ENCODE measurements at regions not wholly inside any gene's neighbourhood (a gene's known extent, or its start where the extent isn't known, plus 50 kb on each side); places are given as distances from the start of the nearest gene placed in this dataset.
"Not testable (repeated sequence)": the region's sequence is repeated elsewhere in the genome, so short reads cannot be mapped to it uniquely, and the experiment has no call there.

DNA sequence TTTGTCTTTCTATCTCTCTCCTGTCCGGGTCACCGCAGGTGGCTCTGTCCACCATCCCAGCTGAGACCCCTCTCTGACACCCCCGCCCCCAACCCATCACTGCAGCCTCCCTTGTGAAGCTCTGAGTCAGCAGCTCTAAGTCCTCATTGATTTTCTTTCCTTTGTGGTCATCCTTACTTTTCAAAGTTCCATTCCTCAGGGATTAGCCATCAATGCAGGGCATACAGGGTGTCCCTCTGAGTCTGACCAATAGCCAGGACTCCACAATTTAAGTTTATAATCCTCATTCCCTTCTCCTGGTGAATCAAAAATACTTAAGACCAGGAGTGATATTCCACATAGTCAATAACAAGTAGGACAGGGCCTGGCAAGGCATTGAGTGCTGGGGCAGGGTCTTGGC lies 333.3 kb upstream of the CNR1 start:
- no peak for DNase-seq

DNA sequence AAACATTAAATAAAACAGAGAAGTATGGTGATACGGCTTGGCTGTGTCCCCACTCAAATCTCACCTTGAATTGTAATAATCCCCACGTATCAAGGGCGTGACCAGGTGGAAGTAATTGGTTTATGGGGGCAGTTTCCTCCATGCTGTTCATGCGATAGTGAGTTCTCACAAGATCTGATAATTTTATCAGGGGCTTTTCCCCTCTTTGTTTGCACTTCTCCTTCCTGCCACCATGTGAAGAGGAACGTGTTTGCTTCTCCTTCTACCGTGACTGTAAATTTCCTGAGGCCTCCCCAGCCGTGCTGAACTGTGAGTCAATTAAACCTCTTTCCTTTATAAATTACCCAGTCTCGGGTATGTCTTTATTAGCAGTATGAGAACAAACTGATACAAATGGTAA lies 331.3 kb upstream of the CNR1 start:
- not testable (repeated sequence) for DNase-seq

DNA sequence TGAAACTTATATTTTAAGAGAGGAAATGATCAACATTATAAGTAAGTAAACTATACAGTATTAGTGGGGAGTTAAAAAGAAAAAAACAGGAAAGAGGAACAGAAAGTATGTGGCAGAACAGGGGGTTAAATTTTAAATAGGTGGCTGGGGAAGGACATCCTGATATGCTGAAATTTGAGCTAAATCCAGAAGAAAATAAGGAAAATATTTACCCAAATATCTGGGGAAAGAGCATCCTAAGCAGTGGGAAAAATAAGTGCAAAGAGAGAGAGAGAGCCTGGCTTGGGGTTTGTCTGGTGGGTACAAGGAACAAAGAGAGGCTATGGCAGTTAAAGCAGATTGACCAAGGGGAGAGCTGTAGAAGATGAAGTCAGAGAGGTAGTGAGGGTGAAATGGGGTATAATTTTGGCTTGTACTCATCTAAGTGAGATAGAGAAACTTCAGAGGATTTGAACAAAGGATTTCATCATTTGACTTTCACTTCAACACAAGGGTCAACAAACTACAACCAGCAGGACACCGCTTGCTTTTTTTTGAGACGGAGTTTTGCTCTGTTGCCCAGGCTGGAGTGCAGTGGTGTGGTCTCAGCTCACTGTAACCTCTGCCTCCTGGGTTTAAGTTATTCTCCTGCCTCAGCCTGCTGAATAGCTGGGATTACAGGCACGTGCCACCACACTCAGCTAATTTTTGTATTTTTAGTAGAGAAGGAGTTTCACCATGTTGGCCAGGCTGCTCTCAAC lies 328.4 kb upstream of the CNR1 start:
- DNase-seq = no peak

DNA sequence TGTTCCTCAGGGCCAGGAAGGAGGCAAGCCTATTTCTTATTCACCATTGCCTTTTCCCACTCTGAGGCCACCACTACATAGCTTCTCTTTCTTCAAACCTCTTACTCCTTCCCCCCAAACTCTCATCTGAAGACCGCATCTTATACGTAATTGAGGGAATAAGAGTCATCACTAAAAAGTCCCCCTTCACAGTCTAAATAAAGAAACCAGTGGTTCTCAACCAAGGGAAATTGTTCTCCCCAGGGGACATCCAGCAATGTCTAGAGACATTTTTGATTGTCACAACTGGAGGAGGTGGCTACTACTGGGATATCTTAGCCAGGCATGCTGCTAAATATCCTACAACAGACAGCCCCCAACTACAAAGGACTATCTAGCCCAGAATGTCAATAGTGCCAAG lies 327.6 kb upstream of the CNR1 start:
- no peak for DNase-seq

DNA sequence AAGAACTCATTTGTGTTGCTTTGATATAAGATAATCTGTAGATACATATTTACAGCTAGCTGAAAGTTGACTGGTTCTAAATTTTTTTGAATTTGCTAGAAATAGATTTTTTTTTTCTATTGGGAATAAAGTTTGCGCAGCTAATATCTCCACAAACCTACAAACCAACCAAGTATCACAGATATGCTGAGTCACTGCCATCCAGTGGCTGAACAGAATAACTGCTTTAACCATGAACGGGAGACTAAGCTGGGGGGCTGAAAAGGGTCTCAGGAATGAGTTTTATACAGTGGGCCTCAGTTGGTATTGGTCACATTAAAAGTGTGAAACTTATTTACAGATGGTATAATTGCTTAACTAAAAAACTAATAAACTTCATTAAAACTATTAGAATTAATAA lies 326.7 kb upstream of the CNR1 start:
- no peak for DNase-seq

DNA sequence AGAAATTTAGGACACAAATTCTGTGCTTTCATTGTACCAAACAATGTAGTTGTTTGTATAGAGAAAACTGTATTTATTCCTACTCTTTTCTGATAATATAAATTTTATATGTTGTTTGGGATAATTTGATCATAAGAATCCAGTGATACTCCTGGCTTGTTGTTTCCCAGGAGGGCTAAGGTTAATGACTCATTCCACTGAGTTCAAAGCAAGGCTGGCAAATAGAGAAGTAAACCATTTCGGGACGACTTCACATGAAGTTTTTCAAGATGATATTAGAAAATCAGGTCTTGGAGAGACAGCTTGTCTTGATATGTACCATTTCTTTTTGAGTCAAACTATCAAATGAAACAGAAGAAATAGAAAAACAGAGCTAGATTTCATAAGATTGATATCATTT lies 326.1 kb upstream of the CNR1 start:
- no peak for DNase-seq

DNA sequence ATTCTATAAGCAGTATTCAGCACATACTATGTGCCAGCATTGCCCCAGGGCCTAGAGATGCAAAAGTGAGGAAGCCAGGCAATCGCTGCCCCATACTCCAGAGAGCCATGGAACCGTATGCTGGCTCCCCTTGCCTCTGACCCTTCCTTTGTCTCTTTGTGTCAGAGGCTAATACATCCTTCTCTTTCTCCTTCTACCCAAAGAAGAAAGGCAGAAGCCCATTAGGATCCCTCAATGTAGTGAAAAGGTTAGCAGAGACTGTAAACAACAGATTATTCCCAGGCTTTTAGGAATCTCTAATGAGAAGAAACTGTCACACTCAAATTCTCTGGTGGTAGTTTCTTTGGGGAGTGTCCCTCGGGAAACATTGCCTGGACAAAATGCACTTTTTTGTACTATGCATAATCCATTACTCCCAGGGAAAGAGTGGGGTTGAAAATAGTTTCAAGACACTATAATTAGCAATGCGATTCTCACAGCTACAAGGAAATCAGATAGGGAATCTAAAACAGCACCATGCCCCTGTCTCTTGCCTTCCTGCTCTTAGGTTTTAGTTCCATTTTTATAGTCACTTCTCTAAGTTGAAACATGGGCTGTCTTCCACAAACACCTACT lies 325.2 kb upstream of the CNR1 start:
- no peak for DNase-seq

GRCh38 chr6:88490908-88491264 lies 324.7 kb upstream of the CNR1 start:
- no peak for DNase-seq

DNA sequence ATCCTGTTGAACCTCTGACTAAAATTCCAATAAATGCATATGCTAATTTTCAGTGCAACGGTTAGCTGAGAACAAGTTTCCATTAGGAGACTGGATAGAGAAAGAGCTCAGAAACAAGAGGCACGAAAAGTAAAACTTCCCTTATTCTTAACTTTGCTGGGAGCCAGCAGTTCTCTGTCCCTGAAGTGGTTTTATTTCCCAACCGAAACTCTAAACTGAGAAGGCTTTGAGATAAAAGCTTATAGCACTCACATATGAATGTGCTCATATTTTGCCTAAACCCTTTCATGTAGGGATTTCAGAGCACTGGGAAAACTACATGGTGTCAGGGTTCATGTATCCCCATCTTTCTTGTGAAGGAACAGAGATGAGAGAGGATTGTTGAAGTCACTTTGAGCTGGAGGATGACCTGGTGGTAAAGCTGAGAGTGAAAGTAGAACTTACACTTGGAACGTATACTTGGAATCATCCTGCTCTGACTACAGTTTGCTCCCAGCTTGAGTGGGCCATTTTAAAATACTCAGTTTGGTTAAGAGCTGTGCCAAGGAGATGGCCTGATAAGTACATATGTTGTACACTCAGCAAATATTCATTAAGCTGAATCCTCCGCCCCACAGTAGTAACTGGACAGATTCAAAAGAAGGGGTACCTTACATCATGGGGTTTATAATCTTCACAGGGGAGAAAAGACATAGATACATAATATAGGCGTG lies 324.2 kb upstream of the CNR1 start:
- DNase-seq = no peak

GRCh38 chr6:88483424-88483823 lies 317.3 kb upstream of the CNR1 start:
- DNase-seq = no peak

DNA sequence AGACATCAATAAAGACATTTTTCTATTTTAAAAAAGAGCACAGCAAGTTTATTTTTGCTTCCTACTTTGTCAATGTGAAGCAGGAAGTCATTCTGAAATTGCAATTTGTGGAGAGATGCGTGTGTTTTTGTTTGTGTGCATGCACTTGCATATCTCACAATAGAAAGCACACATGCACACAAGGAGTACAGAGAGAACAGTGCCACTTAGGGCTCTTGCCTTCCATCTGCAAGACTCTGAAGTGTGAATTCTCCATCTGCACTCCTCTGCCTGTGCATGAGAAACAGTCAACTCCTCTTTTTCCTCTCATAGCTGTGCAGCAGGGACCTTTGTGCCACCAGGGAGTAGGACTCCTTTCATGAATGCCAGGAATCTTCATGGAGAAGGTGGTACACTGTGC lies 316.3 kb upstream of the CNR1 start:
- DNase-seq = no peak

GRCh38 chr6:88481519-88481918 lies 315.4 kb upstream of the CNR1 start:
- no peak for DNase-seq

DNA sequence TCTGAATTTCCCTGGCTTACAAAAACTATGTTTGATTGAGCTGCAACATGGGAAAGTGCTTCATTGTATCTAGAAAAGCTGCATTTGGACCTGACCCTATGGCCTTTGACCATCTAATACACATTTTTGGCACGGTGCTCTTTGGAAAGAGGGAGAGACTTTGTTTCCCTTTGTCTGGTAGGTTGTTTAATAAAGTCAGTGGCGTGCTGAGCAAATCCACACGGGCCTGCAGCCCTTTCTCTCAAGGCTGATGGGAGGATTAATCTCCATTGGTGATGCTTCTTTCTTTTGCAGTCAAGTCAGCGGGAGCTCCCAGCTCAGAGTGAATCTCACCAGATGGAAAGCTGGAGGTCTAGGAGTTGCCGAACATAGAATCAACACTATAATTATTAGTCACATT lies 314.7 kb upstream of the CNR1 start:
- no peak for DNase-seq

- no peak for DNase-seq
Measured at GRCh38 chr6:88477413-88477812, 311.3 kb upstream of the CNR1 start.

- no peak for DNase-seq
Measured at GRCh38 chr6:88476388-88476787, 310.2 kb upstream of the CNR1 start.

DNA sequence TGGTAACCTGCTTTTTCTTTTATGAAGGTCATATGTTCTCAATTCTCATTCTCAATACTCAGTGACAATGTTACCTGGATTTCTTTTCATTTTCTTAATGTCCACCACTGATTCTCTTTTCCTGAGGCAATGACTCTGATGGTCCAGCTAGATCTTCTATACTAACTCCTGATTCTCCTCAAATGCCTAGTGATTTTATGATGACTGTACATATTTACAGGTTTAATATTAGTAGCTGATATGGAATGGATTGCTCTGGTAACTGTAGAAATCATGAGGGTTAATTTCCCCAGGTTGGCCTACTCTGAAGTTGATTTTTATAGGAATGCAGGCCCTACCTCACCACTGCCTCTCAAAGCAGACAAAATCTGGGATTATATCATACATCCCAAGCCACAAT lies 308.6 kb upstream of the CNR1 start:
- DNase-seq = no peak

GRCh38 chr6:88473589-88473988 lies 307.4 kb upstream of the CNR1 start:
- no peak for DNase-seq

DNA sequence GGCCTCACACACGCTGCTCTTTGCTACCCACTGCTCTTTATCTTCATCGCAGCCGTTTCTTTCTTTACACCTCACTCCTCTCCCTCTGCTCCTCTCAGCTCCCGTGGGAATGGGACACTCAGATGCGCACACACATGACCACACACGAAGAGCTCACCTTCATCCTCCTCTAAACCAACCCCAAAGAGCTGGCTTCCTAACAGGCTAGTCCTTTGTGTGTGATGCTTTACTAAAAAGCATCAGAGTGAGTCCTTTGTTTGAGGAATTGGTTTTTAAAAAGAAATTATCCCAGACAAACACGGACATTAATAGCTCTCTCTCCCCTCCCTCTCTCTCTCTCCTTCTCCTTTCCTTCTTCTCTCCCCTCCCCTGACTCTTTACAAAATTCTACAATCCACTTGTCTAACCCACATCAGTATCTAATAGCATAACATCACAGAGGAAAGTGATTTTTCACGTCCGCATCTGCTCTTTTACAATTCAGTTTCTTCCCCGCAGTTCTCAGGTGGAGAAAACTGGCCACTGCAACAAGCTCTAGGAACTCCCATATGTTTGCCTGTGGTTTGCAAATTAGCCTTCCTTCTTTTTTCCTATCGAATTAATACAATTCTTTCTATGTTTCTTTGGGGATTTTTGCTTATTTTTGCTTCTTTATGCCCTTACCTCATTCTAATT lies 306.8 kb upstream of the CNR1 start:
- no peak for DNase-seq

DNA sequence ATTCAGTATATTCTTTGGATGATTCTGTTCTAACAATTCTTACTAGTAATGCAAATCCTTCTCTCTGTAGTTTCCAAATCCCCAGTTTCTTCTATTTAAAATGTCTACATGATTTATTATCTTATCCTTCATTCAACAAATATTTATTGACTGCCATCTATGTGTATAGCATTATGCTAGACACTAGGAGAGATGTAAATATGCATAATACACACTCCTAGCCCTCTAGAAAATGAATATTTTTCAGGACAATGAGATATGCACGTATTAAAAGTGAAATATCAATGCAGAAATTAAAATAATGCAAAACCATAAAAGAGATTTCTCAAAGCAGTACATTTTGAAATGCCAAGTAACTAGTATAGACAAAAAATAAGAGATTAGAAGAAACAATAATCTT lies 293.5 kb upstream of the CNR1 start:
- no peak for DNase-seq

GRCh38 chr6:88459189-88459588 lies 293.0 kb upstream of the CNR1 start:
- no peak for DNase-seq

DNA sequence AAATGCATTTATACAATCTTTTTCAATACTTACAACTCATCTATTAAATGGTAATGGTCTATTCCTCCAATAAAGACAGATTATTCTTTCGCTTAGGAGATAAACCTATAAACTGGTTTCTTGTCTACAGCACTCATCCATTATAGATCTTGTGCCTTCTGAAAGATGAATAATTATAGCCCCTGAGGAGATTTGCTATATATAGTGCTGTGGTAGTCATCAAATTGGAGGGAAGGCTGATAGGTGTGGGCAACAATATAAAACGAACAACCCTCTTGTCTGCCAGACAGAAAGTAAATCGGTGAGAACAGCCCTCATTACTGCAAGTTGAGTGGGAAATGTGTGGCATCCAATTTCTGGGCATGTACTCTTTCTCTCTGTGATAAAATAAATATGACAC lies 292.5 kb upstream of the CNR1 start:
- no peak for DNase-seq

GRCh38 chr6:88456221-88456859 lies 290.2 kb upstream of the CNR1 start:
- no peak for DNase-seq

DNA sequence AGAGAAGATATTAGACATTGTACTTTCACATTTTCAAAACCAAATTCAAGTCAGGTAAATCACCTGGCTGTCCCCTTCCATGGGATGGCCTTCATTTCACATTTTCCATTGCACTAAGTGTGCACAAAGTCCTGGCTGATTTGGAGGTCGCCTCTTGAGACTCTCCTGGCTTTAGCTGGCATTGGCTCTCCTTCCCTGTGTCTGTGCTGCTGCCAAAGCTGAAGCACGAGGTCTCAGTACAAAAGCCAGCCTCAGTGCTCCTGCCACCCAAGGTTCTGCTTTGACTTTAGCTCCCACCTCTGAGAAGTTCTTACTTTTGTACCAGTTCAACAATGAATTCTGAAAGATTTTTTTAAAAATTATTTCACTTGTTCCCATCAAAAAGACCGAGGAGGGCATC lies 289.2 kb upstream of the CNR1 start:
- DNase-seq = no peak
